Left lobe of liver (tissue), 2 donors: ENCODE measurements at regions not wholly inside any gene's neighbourhood (a gene's known extent, or its start where the extent isn't known, plus 50 kb on each side); places are given as distances from the start of the nearest gene placed in this dataset.

Experiments
- ATAC-seq: fragments of 200-7000 bp; cut with Tn5 transposase; one replicate; pipeline ENCODE4 v1.9.1; 2020; ENCODE audit warnings: mild to moderate bottlenecking, moderate library complexity
- DNase-seq: peaks from one replicate; pipeline ENCODE4 v3.0.0-alpha.2; 2020; ENCODE audit warnings: low spot score
- donor health status: DM: no; HTN: no; CAD: no; lungs with moderate emphysema.
- donor health status: DM: no; HTN: yes; CAD: no.

- DNase-seq (no peak), ATAC-seq (no peak)
These were observed 971.8 kb upstream of the ACVR2A start for GRCh38 chr2:146873056-146873455.

GRCh38 chr2:146870691-146871090, 974.1 kb upstream of the ACVR2A start:
- no peak for ATAC-seq
- DNase-seq: no peak

DNA sequence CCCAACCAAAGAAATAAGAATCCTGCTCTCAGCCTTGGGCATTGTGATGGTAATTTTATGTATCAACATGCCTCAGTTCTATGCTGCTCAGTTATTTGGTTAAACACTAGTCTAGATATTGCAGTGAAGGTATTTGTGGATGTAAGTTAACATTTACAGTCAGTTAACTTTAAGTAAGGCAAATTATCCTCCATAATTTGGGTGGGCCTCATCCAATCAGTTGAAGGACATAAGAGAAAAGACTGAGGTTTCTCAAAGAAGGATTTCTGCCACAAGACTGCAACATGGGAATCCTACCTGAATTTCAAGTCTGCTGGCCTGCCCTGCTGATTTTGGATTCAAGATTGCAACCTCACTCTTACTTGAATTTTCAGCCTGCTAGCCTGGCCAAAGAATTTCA, 975.5 kb upstream of the ACVR2A start:
- ATAC-seq (no peak), DNase-seq (no peak)

DNA sequence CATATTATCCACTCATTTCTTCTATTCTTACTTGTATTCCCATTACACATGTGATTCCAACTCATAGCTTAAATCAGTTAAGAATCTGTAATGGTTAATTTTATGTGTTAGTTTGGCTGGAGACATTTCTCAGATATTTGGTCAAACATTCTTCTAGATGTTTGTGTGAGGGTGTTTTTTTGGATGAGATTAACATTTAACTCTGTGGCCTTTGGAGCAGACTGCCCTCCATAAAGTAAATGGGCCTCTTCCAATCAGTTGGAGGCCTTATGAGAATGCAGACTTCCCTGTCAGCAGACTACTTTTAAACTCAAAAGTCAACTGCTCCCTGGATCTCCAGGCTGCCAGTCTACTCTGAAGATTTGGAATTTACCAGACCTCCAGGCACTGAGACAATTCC, 976.8 kb upstream of the ACVR2A start:
- ATAC-seq (no peak), DNase-seq (no peak)

DNA sequence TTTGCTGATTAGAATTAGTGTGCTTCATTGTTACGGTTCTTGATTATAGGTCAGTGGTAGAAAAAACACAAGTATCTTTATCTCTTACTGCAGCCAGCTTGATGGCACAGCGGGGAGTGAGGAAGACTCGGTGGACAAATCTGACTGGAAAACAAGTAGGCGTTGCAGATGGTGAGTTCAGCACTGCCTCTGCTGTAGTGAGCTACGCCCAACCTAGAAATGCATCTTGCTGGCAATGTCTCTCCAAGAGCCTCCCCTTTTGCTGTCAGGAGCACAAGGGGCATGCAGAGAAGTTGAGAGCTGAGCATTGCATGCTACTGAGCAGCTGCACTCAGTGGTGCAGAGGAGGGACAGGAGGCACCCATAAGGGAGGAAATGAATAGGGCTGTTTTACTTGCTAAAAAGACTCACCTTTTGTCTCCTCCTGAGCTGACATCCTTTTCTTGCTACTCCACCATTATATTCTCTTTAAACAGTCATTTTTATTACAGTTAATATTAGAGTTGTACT, 977.3 kb upstream of the ACVR2A start:
- no peak for ATAC-seq
- no peak for DNase-seq

DNA sequence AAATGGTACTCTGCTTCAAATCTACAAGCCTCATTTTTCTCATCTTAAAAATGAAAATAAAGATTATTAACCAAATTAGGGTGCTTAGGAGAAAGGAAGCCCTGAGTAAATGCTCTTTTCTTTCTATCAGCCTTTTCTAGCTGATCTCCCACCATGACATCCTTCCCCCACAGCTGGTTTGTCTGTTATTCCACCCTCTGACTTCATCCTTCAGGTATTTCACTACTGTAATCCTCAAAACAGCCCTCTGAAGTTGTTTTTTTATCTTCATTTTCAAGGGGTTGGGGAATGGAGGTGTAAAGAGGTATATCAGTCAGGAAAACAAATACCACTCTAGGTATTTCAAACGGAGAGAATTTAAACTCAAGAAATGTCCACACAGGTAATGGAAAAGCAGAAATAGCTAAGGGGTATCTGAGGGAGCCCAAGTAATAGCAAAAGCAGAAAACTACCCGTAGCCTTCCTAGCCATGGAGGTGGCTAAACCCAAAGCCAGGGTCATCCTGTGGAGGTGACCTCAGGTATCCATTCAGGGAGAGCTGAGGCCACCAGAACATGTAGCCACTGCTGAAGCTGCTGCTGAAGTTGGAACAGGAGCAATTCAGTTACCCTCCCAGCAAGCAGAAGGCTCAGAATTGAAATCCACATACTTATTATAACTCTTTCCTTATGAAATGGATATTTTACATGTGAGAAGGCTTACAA, 990.9 kb upstream of the ACVR2A start:
- DNase-seq (no peak), ATAC-seq (no peak)

DNA sequence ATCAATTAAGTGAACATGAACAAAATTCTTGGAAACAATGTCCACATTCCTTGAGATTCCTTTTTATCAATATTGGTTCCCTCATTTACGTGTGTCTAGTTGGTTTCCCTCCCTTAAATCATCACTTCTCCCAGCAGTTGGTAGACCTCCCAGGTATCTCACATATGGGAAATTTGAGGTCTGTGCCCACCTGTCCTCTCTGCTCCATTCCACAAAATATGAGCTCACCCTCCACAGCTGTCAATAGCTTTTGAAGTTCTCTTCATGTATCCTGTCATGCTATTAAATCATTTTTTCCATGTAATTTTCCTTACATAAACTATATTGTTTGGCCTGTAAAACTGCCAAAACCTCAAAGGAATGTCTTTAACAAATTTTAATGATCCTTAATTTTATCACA, 992.2 kb upstream of the ACVR2A start:
- ATAC-seq (no peak), DNase-seq (no peak)

DNA sequence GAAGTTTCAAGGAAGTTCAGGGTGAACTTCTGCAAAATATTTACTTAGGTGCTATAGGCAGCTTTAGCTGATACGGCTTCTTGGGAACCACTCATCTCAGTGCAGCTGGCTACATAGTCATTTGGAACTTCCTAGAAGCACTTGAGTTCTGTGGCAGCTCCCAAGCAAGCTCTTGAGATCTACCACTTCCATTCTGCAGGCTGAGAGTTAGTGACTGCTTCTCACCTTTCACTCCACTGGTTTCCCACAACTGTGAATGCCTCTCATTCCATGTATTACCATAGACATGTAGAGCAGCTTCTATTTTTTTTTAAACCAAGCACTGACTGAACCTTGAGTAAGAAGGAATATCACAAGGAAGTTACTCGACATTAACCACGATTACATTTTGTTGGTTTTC, 994.1 kb upstream of the ACVR2A start:
- DNase-seq (no peak), ATAC-seq (no peak)

- ATAC-seq (no peak), DNase-seq (no peak)
These were observed 997.0 kb upstream of the ACVR2A start for GRCh38 chr2:146847846-146848245.

- ATAC-seq: no peak
- no peak for DNase-seq
These were observed 1000.4 kb upstream of the ACVR2A start for GRCh38 chr2:146844226-146844990.

DNA sequence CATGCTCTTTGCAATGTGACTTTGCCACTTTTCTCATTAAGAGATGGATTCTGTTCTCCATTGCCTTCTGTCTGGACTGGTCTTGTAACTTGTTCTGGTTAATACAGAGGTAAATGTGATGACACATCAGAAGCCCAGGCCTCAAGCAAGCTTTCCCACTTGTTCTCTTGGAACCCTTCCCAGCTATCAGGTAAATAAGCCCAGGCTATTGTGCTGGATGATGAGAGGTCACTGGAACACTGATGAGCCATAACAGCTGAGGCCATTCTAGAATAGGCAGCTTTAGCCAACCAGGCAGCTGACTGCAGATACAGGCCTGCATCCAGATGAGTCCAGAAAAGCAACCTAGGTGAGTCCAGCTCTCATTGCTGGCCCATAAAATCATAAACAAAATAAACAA, 1007.0 kb upstream of the ACVR2A start:
- ATAC-seq (no peak), DNase-seq (no peak)

DNA sequence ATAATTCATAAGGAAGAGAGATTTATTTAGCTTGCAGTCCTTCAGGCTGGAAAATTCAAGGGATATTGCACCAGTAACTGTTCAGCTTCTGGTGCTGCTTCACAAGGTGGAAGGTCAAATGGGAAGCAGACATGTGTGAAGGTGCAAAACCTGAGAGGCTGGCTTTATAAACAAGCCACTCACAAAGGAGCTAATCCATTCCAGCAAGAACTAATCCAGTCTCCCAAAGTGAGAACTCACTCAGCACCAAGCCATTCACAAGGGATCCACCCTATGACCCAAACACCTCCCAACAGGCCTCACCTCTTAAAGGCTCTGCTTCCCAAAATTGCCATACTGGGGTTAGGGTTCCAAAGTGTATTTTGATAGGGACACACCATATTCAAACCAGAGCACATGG, 1018.4 kb upstream of the ACVR2A start:
- DNase-seq: no peak
- no peak for ATAC-seq

- no peak for DNase-seq
These were observed 1023.0 kb upstream of the ACVR2A start for GRCh38 chr2:146821836-146822316.

DNA sequence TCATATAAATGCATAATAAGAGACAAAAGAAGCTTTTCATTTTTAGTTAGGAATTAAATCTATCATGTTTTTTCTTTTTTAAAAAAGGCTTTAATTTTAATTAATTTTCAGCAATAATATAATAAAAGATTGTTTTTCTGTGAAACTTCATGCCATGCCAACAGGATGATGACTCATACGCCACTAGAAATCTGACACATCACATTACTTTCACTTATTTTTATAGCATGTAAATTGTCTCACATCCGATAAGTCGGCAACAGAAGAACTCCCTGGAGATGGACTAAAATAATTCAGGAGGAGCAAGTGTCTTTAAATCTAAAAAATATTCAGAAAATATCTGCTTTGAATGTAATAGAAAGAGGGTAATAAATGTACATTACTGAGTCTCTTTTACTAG, 1024.2 kb upstream of the ACVR2A start:
- DNase-seq: no peak
- ATAC-seq: no peak

More at GRCh38 chr2:146821836-146822316, 1023.0 kb upstream of the ACVR2A start:
- no peak for ATAC-seq

- DNase-seq: no peak
- ATAC-seq: no peak
These were observed 1026.7 kb upstream of the ACVR2A start for GRCh38 chr2:146818122-146818521.

DNA sequence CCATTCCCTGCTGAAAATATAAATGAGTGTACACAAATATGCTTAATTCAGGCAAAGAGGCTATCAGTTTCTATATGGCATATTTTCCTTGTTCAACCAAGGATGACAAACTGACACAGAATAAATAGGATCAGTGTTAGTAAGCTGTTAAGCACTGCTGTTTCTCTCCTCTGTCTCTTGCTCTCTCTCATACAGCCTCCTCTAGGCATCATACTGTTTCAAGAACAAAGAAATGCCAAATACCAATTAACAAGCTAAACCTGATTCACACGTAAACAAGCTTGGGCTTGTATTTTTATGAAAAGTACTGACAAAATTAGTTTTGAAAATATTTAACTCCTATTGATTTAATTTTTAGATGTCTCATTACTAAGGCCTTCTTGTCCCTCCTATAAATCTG, 1027.2 kb upstream of the ACVR2A start:
- no peak for DNase-seq
- no peak for ATAC-seq

- no peak for ATAC-seq
- DNase-seq: no peak
These were observed 1029.9 kb upstream of the ACVR2A start for GRCh38 chr2:146814971-146815370.

DNA sequence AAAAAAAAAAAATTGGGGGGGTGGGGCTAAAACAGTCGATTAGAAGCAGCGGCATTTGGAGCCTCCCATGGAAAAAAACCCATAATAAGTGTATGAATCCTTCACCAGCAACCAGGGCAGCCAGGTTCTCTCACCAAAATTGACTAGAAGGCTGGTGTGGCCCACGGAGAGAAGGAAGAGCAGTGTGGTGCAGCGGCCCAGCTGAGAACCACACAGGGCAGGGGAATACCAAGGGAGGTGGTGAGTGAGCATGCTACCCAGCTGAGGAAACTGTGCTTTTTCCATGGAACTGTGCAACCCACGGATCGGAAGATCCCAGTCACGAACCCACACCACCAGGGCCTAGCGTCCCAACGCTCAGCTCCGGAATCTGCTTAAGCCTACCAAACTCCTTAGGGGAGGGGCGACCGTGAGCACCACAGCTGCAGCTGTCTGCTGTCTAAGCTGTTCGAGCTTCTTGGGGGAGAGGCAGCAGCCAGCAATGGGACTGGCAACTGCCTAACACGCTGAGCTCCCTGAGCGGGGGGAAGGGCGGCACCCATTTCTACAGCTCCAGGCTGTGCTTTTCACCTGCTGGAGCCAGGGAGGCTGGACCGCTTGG, 1037.2 kb upstream of the ACVR2A start:
- ATAC-seq: no peak

GRCh38 chr2:146806364-146807005, 1038.3 kb upstream of the ACVR2A start:
- DNase-seq (no peak), ATAC-seq (no peak)

More for the DNA sequence above, 1037.2 kb upstream of the ACVR2A start:
- DNase-seq: no peak

DNA sequence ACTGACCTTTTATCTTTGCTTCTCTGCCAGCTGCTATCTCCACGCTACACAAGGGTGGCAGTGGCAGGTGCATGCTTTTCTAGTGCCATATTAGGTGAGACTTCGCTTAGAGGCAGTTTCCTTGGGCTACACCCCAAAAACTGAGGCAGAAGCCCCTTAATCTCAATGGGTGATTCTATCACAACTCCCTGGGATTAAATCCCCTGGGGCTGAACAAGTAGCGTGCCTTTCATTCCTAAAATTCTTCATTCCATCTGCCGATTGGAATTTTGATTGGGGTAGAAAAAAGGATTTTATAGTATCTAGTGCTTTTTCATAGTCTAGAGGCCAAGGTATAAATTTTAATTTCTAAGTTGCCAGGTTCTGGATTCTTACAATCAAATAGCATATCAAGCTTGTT, 1040.5 kb upstream of the ACVR2A start:
- no peak for ATAC-seq
- no peak for DNase-seq

DNA sequence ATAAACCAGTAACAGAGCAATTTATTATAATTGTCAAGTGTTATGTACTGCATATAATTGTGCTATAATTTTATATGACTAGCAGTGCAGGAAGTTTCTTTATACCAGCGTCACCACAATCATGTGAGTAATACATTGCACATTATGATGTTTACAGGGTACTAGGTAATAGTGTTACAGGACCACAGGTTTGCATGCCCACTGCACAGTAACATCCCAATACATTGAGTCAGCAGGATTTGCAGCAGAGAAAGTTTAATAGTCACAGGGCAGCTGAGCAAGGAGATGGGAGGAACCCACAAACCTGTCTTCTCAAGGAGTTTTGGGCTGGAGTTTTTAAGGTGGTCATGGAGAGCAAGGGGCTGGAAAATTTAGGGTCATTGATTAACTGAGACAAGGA, 1042.9 kb upstream of the ACVR2A start:
- ATAC-seq: no peak

More for the DNA sequence above, 1042.9 kb upstream of the ACVR2A start:
- DNase-seq: no peak
